ENCODE measurements at regions not wholly inside any gene's neighbourhood (a gene's known extent, or its start where the extent isn't known, plus 50 kb on each side); places are given as distances from the start of the nearest gene placed in this dataset.
A peak's percentile ranks its signal among the peaks of the same experiment; 100 is the strongest.

- H3K36me3 ChIP-seq (ENCODE audit: low read depth) = no peaks in the 10 kb centered on the region
- ATAC-seq = no peak
- intact Hi-C loops (cut with DNase I, micrococcal nuclease) = no loop called here
- H3K4me3 ChIP-seq = no peak overlapping the region
- TF ChIP-seq, protein P1, sequence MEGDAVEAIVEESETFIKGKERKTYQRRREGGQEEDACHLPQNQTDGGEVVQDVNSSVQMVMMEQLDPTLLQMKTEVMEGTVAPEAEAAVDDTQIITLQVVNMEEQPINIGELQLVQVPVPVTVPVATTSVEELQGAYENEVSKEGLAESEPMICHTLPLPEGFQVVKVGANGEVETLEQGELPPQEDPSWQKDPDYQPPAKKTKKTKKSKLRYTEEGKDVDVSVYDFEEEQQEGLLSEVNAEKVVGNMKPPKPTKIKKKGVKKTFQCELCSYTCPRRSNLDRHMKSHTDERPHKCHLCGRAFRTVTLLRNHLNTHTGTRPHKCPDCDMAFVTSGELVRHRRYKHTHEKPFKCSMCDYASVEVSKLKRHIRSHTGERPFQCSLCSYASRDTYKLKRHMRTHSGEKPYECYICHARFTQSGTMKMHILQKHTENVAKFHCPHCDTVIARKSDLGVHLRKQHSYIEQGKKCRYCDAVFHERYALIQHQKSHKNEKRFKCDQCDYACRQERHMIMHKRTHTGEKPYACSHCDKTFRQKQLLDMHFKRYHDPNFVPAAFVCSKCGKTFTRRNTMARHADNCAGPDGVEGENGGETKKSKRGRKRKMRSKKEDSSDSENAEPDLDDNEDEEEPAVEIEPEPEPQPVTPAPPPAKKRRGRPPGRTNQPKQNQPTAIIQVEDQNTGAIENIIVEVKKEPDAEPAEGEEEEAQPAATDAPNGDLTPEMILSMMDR (IDR thresholded peaks at IDR 0.05) = no peak
- peak in 1 of 3 donors; percentile 13 for DNase-seq
- H3K9me3 ChIP-seq = no peaks in the 10 kb centered on the region
- no peaks in the 10 kb centered on the region for H3K4me1 ChIP-seq (ENCODE audit: low read depth)
These were observed 291.8 kb downstream of the FBXW7 start for GRCh38 chr4:152243896-152244595.

GRCh38 chr4:152243206-152243605 is 292.7 kb downstream of the FBXW7 start:
- Histone ChIP-seq H3K9me3 (no peaks in the 10 kb centered on the region), H3K4me1 (ENCODE audit: low read depth) (no peaks in the 10 kb centered on the region), H3K36me3 (ENCODE audit: low read depth) (no peaks in the 10 kb centered on the region), H3K4me3 (no peak overlapping the region)
- TF ChIP-seq, protein P1 (IDR thresholded peaks at IDR 0.05) = no peak
- ATAC-seq (no peak), DNase-seq (no peak)
- intact Hi-C loops (cut with DNase I, micrococcal nuclease) = no loop called here

DNA sequence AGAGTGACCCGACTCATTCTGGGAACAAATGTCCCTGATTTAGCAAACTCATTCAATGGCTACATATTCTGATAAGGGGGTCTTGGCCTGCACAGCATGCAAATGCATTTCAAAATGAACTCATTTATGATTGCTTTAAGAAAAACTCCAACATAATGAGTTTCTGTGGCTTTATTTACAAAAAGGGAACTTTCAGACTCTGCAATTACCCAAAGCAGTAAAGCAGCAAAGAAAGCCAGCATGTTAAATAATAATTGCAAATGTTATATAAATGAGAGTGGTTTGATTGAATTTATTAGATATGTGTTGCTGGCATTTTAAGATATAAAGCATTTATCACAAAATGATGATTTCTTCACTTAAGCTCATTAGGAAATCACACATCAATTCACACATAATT is 295.7 kb downstream of the FBXW7 start:
- no peaks in the 10 kb centered on the region for H3K4me1 ChIP-seq (ENCODE audit: low read depth)
- H3K9me3 ChIP-seq = no peaks in the 10 kb centered on the region
- H3K36me3 ChIP-seq (ENCODE audit: low read depth) = no peaks in the 10 kb centered on the region
- ATAC-seq (no peak), DNase-seq (no peak)
- intact Hi-C loops (cut with DNase I, micrococcal nuclease) = no loop called here
- TF ChIP-seq, protein P1 (IDR thresholded peaks at IDR 0.05) = no peak
- H3K4me3 ChIP-seq = no peak overlapping the region

DNA sequence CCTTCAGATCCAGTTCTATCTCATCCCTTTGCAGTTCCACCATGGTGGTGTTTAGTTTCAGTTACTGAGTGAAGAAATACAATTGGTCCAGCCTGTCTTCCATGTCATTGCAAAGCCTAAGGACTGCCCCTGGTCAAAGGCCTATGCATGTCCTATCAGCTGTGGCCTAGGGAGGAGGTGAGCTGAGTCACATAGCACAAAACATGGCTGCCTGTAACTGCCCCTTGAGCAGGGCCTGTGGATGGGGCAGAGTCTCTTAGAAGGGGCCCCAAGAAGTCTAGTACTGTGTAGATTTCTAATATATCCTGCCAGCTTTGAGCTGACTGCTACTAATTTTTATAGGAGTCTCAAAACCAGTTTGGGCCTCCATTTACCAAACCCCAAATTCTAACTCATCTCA is 296.7 kb downstream of the FBXW7 start:
- no peaks in the 10 kb centered on the region for H3K4me1 ChIP-seq (ENCODE audit: low read depth)
- no peaks in the 10 kb centered on the region for H3K36me3 ChIP-seq (ENCODE audit: low read depth)
- intact Hi-C loops (cut with DNase I, micrococcal nuclease) = no loop called here
- DNase-seq (no peak), ATAC-seq (no peak)
- TF ChIP-seq, protein P1 (IDR thresholded peaks at IDR 0.05) = no peak
- no peaks in the 10 kb centered on the region for H3K9me3 ChIP-seq
- H3K4me3 ChIP-seq = no peak overlapping the region

- Histone ChIP-seq H3K4me1 (ENCODE audit: low read depth) (no peaks in the 10 kb centered on the region), H3K36me3 (ENCODE audit: low read depth) (no peaks in the 10 kb centered on the region), H3K4me3 (no peak overlapping the region), H3K9me3 (no peaks in the 10 kb centered on the region)
- intact Hi-C loops (cut with DNase I, micrococcal nuclease) = no loop called here
- ATAC-seq (no peak), DNase-seq (no peak)
- TF ChIP-seq, protein P1 (IDR thresholded peaks at IDR 0.05) = no peak
These were observed 299.3 kb downstream of the FBXW7 start for GRCh38 chr4:152236519-152237056.
